ENCODE measurements at regions not wholly inside any gene's neighbourhood (a gene's known extent, or its start where the extent isn't known, plus 50 kb on each side); places are given as distances from the start of the nearest gene placed in this dataset.
"Not testable (repeated sequence)": the region's sequence is repeated elsewhere in the genome, so short reads cannot be mapped to it uniquely, and the experiment has no call there.

DNA sequence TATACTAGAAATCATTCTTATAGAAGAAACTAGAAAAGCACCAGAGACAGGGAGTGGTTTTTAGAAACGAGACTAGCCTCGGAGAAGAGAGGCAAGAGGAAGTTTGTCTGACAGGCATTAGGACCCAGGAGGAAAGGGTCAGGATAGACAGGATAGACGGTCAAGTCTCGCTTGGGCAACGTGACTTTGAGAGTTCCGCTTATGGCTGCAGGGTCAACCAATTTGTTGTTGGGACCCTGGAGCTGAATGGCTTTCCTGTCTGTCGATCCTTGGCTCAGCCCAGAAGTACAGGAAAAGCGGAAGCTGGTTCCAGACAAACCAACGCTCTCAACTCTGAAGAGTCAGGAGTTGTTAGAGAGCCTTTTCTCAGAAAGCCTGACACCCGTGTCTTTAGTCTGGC, 191.2 kb downstream of the FZD1 start:
- DNase-seq (ENCODE audit: low read depth in 1 of 2, low spot score in 1 of 2) = no peak
- in situ Hi-C loops (cut with HindIII; ENCODE audit: low pct_unique_long_range_greater_than_20kb, low sequenced_read_pairs) = no loop called here
- TF ChIP-seq JUND (IDR thresholded peaks at IDR 0.05; ENCODE audit: low read depth) = no peak

DNA sequence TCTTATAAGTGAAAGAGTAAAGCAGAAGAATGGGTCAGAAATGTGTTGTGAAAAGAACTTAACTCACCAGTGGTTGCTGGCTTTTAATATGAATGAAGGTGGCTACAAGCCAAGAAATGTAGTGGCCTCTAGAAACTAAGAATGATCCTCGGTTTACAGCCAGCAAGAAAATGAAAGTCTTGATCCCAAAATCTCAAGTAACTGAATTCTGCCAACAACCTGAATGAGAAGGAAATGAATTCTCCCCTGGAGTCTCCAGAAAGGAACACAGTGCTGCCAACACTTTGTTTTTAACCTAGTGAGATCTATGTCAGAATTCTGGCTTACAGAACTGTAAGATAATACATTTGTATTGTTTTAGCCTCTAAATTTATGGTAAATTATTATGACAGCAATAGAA, 193.0 kb downstream of the FZD1 start:
- in situ Hi-C loops (cut with HindIII; ENCODE audit: low pct_unique_long_range_greater_than_20kb, low sequenced_read_pairs) = no loop called here
- DNase-seq (ENCODE audit: low read depth in 1 of 2, low spot score in 1 of 2) = no peak
- no peak for TF ChIP-seq JUND (IDR thresholded peaks at IDR 0.05; ENCODE audit: low read depth)

DNA sequence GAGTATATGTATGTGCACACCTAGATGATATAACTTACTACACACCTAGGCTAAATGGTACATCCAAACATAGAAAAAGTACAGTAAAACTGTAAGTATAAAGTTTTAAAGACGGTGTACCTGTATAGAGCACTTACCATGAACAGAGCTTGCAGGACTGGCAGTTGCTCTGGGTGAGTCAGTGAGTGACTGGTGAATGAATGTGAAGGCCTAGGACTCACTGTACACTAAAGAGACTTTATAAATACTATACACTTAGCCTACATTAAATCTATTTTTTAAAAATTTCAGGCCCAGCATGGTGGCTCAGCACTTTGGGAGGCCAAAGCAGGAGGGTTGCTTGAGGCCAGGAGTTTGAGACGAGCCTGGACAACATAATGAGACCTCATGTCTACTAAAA, 195.3 kb downstream of the FZD1 start:
- in situ Hi-C loops (cut with HindIII; ENCODE audit: low pct_unique_long_range_greater_than_20kb, low sequenced_read_pairs) = no loop called here
- TF ChIP-seq JUND (IDR thresholded peaks at IDR 0.05; ENCODE audit: low read depth) = no peak
- no peak for DNase-seq (ENCODE audit: low read depth in 1 of 2, low spot score in 1 of 2)

DNA sequence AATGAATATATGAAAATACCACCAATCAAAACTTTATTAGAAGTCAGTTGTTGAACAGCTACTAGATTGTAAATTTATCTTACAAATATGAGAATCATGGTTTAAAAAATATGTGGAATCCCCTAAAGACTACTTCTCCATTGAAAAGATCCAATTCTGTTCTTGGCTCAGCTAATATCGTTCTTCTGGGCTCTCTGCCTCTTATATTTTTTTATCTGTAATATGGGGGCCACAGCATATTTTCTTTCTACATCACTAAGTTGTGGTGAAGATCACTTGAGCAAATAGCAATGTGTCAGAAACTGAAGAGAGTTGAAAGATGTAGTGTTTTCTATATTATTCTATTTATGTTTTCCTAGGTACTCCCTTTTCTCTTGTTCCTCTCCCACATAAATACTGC, 198.1 kb downstream of the FZD1 start:
- DNase-seq (ENCODE audit: low read depth in 1 of 2, low spot score in 1 of 2) = no peak

DNA sequence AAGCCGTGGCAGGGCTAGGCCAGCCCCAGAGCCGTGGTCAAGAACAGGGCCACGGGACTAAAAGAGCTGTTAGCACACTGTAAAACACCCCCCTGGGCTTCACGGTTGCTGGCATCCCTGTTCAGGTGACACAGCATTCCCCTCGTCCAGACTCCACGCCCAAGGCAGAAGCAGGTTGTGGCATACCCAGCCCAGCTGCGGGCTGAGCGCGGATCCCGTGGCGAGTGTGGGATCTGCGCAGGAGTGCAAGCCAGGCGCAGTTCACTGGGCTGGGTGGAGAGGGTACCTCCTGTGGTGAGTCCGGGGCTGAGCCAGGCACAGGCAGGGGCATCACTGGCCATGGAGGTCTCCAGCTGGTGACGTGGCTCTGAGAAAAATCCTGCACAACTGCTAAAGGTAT, 199.1 kb downstream of the FZD1 start:
- no peak for DNase-seq (ENCODE audit: low read depth in 1 of 2, low spot score in 1 of 2)
- no peak for TF ChIP-seq JUND (IDR thresholded peaks at IDR 0.05; ENCODE audit: low read depth)
- in situ Hi-C loops (cut with HindIII; ENCODE audit: low pct_unique_long_range_greater_than_20kb, low sequenced_read_pairs) = no loop called here

More for the DNA sequence above, 198.1 kb downstream of the FZD1 start:
- no peak for TF ChIP-seq JUND (IDR thresholded peaks at IDR 0.05; ENCODE audit: low read depth)
- in situ Hi-C loops (cut with HindIII; ENCODE audit: low pct_unique_long_range_greater_than_20kb, low sequenced_read_pairs) = no loop called here

DNA sequence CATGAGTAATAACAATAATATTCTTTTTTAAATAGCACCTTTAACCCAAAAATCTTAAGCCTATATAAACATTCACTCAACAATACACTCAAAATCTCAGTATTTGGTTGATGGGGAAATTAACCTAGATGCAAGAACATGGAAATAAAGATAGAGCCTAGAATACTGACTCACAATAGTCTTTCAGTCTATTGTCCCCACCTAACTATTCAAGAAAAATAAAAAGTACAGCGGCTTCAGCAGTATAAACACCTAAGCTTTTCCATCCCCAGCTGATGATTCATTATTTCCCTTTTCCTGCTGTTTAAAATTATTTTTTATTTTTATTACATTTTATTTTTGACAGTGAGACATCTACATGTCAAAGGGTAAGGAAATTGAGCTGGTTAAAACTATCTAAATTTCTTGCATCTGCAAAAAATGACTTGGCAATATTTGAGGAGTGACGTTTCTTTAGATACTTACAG, 201.4 kb downstream of the FZD1 start:
- TF ChIP-seq JUND (IDR thresholded peaks at IDR 0.05; ENCODE audit: low read depth) = no peak
- in situ Hi-C loops (cut with HindIII; ENCODE audit: low pct_unique_long_range_greater_than_20kb, low sequenced_read_pairs) = no loop called here
- DNase-seq (ENCODE audit: low read depth in 1 of 2, low spot score in 1 of 2) = no peak

DNA sequence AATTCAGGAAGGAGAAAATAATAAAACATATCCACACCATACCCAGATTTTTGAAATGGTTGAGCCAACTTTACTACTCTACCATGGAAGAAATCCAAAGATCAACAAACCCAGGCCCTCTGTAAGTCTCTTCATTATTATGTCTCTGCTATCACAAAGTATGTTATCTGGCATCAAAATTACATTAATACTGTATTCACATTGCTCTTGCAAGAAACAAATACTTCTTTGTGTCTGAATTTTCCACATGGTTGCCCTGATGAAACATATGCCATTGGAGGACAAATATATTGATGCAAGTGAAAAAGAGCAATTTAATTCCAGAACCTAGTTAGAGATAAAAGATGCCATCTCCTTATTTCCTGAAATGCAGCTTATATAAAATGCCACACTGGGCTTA, 204.0 kb downstream of the FZD1 start:
- in situ Hi-C loops (cut with HindIII; ENCODE audit: low pct_unique_long_range_greater_than_20kb, low sequenced_read_pairs) = no loop called here
- no peak for DNase-seq (ENCODE audit: low read depth in 1 of 2, low spot score in 1 of 2)
- no peak for TF ChIP-seq JUND (IDR thresholded peaks at IDR 0.05; ENCODE audit: low read depth)

DNA sequence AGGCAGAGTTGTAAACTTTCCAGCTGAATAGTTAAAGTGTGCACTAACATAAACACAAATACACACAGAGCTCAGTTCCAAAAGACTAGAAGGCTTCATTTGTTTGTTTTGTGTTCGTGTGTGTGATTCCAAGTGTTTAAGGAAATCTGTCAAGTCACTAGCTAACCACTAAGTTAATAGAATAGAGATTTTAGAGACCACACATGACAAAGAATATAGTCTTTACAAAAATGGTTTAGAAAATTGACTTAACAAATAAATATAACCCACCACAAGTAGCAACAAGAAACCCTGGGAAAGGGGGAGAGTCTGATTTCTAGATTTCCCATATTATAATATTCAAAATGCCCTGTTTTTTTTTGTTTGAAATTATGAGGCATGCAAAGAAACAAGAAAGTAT, 209.4 kb downstream of the FZD1 start:
- no peak for DNase-seq (ENCODE audit: low read depth in 1 of 2, low spot score in 1 of 2)
- no peak for TF ChIP-seq JUND (IDR thresholded peaks at IDR 0.05; ENCODE audit: low read depth)
- in situ Hi-C loops (cut with HindIII; ENCODE audit: low pct_unique_long_range_greater_than_20kb, low sequenced_read_pairs) = no loop called here

DNA sequence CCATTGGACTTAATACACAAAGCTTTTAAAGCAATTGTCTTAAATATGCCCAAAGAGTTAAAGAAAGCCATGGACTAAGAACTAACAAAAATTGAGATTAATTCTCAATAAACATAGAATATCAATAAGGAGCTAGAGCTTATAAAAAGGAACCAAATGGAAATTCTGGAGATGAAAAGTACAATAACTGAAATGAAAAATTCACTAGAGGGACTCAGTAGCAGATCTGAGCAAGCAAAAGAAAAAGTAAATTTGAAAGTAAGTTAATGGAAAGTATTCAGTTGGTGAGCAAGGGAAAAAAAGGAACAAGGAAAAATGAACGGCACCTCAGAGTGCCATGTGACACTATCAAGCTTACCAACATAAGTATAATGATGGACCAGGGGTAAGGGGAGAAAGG, 209.8 kb downstream of the FZD1 start:
- no peak for DNase-seq (ENCODE audit: low read depth in 1 of 2, low spot score in 1 of 2)
- no peak for TF ChIP-seq JUND (IDR thresholded peaks at IDR 0.05; ENCODE audit: low read depth)
- in situ Hi-C loops (cut with HindIII; ENCODE audit: low pct_unique_long_range_greater_than_20kb, low sequenced_read_pairs) = no loop called here

DNA sequence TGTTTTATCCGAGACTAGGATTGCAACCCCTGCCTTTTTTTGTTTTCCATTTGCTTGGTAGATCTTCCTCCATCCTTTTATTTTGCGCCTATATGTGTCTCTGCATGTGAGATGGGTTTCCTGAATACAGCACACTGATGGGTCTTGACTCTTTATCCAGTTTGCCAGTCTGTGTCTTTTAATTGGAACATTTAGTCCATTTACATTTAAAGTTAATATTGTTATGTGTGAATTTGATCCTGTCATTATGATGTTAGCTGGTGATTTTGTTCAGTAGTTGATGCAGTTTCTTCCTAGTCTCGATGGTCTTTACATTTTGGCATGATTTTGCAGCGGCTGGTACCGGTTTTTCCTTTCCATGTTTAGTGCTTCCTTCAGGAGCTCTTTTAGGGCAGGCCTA, 216.2 kb downstream of the FZD1 start:
- DNase-seq (ENCODE audit: low read depth in 1 of 2, low spot score in 1 of 2); in situ Hi-C loops (cut with HindIII; ENCODE audit: low pct_unique_long_range_greater_than_20kb, low sequenced_read_pairs): not testable (repeated sequence)

DNA sequence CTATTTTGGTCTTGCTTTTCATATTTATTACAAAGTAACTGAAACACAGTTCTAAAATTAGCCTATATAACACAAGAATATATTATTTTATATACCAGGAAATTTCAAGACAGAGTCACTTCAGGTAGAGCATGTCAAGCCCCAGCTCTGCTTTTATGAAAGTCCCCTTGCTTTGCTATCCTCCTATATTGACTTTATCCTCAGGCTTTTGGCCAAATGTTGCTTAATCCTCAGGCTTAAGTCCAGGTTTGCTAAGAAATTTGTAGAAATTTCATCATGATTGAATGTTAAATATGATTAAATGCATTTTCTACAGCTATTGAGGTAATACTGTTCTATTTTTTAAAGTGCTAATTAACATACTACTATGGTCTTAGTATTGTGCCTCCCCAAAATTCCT, 227.6 kb downstream of the FZD1 start:
- DNase-seq (ENCODE audit: low read depth in 1 of 2, low spot score in 1 of 2) = no peak
- in situ Hi-C loops (cut with HindIII; ENCODE audit: low pct_unique_long_range_greater_than_20kb, low sequenced_read_pairs) = no loop called here
- no peak for TF ChIP-seq JUND (IDR thresholded peaks at IDR 0.05; ENCODE audit: low read depth)

DNA sequence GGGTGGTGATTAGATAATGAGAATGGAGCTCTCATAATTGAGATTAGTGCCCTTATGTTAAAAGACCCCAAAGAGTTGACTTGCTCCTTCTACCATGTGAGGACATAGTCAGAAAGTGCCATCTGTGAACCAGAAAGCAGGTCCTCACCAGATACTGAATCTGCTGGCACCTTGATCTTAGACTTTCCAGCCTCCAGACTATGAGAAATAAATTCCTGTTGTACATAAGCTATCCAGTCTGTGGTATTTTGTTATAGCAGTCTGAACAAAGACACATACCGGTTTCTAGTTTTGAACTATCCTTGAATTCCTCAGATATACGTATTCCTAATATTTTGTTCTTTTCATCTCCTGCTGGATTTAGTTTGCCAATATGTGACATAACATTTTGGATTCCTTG, 228.1 kb downstream of the FZD1 start:
- TF ChIP-seq JUND (IDR thresholded peaks at IDR 0.05; ENCODE audit: low read depth) = no peak
- in situ Hi-C loops (cut with HindIII; ENCODE audit: low pct_unique_long_range_greater_than_20kb, low sequenced_read_pairs) = no loop called here
- no peak for DNase-seq (ENCODE audit: low read depth in 1 of 2, low spot score in 1 of 2)

DNA sequence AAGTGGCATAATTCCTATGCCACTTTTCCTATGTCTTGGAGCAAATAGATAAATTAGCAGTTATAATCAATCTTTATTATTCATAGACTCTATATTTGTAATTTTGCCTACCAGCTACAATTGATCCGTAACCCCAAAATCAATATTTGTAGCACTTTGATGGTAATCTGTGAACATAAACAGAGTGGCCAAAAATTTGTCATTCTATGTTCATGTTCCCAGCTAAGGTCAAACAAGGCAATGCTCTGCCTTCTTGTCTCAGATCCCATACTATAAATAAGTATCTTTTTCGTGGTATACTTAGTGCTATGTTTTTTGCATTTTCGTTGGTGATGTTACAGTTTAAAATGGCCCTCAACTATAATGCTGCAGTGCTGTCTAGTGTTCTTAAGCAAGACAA, 228.5 kb downstream of the FZD1 start:
- in situ Hi-C loops (cut with HindIII; ENCODE audit: low pct_unique_long_range_greater_than_20kb, low sequenced_read_pairs) = no loop called here
- TF ChIP-seq JUND (IDR thresholded peaks at IDR 0.05; ENCODE audit: low read depth) = no peak
- DNase-seq (ENCODE audit: low read depth in 1 of 2, low spot score in 1 of 2) = no peak

DNA sequence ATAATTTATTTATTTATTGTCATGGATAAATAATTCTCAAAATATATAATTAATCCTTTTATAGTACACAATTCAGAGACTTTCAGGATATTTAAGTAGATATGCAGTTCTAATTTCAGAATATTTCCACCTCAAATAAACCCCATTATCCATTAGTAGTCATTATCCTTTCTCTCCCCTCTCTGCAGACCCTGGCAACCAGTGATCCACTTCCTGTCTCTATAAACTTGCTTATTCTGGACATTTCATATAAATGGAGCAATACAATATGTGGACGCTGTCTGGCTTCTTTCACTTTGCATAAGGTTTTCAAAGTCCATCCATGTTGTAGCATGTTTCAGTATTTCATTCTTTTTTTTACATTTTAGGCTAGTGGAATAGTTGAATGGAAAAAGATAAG, 230.2 kb downstream of the FZD1 start:
- TF ChIP-seq JUND (IDR thresholded peaks at IDR 0.05; ENCODE audit: low read depth) = no peak
- no peak for DNase-seq (ENCODE audit: low read depth in 1 of 2, low spot score in 1 of 2)
- in situ Hi-C loops (cut with HindIII; ENCODE audit: low pct_unique_long_range_greater_than_20kb, low sequenced_read_pairs) = no loop called here
